ENCODE measurements at regions not wholly inside any gene's neighbourhood (a gene's known extent, or its start where the extent isn't known, plus 50 kb on each side); places are given as distances from the start of the nearest gene placed in this dataset.

GRCh38 chr2:18118703-18119102 lies 240.2 kb downstream of the KCNS3 start:
- TF ChIP-seq CTCF (IDR thresholded peaks at IDR 0.05) = no peak
- no peak for TF ChIP-seq POLR2A (IDR thresholded peaks at IDR 0.05)
